HEK293T (cell line): ENCODE measurements at regions not wholly inside any gene's neighbourhood (a gene's known extent, or its start where the extent isn't known, plus 50 kb on each side); places are given as distances from the start of the nearest gene placed in this dataset.
"Not testable (repeated sequence)": the region's sequence is repeated elsewhere in the genome, so short reads cannot be mapped to it uniquely, and the experiment has no call there.

Experiments used
- CTCF ChIA-PET: fragments of 350-600 bp; formaldehyde crosslinking; extraction: SDS; loops from one replicate; lab custom pipeline; 2021; ENCODE audit warnings: antibody characterized with exemption, inconsistent platforms; lab: Yijun Ruan, JAX
- POLR2A ChIA-PET: fragments of 350-600 bp; formaldehyde crosslinking; extraction: SDS; loops from one replicate; lab custom pipeline; 2020; ENCODE audit warnings: antibody characterized with exemption, inconsistent platforms; lab: Yijun Ruan, JAX
- DNase-seq: peaks from one replicate; pipeline ENCODE4 v3.0.0; 2012; ENCODE audit warnings: mixed read lengths; ENCODE audit errors: extremely low spot score
- ARNT ChIP-seq: fragments of 450-650 bp; IDR thresholded peaks from 2 replicates; pipeline ENCODE4 v1.6.1; 2017; ENCODE audit warnings: mild to moderate bottlenecking
- BHLHE40 ChIP-seq: fragments of 450-650 bp; IDR thresholded peaks from 2 replicates; pipeline ENCODE4 v1.6.1; 2016; ENCODE audit warnings: mild to moderate bottlenecking, moderate library complexity, borderline replicate concordance
- CTBP1 ChIP-seq: fragments of 450-650 bp; IDR thresholded peaks from 2 replicates; pipeline ENCODE4 v1.6.1; 2016; ENCODE audit warnings: borderline replicate concordance
- ELF4 ChIP-seq: fragments of 450-650 bp; IDR thresholded peaks from 2 replicates; pipeline ENCODE4 v1.6.1; 2017; ENCODE audit warnings: antibody characterized with exemption
- FOXA1 ChIP-seq: fragments of 450-650 bp; IDR thresholded peaks from 2 replicates; pipeline ENCODE4 v1.6.1; 2016; ENCODE audit warnings: mild to moderate bottlenecking
- FOXK2 ChIP-seq: fragments of 450-650 bp; IDR thresholded peaks from 2 replicates; pipeline ENCODE4 v1.6.1; 2016; ENCODE audit warnings: mild to moderate bottlenecking
- FOXM1 ChIP-seq: fragments of 450-650 bp; IDR thresholded peaks from 2 replicates; pipeline ENCODE4 v1.6.1; 2017; ENCODE audit warnings: mild to moderate bottlenecking, borderline replicate concordance
- HDGF ChIP-seq: fragments of 450-650 bp; IDR thresholded peaks from 2 replicates; pipeline ENCODE4 v1.6.1; 2017; ENCODE audit warnings: antibody characterized with exemption, borderline replicate concordance
- L3MBTL2 ChIP-seq: fragments of 450-650 bp; conservative IDR thresholded peaks from 2 replicates; pipeline ENCODE4 v1.6.1; 2016; ENCODE audit warnings: mild to moderate bottlenecking
- LEF1 ChIP-seq: fragments of 450-650 bp; IDR thresholded peaks from 2 replicates; pipeline ENCODE4 v1.6.1; 2017; ENCODE audit warnings: mild to moderate bottlenecking, borderline replicate concordance
- NFRKB ChIP-seq: fragments of 450-650 bp; IDR thresholded peaks from 2 replicates; pipeline ENCODE4 v1.6.1; 2016; ENCODE audit warnings: mild to moderate bottlenecking, moderate library complexity
- SP1 ChIP-seq: fragments of 450-650 bp; IDR thresholded peaks from 2 replicates; pipeline ENCODE4 v1.6.1; 2017
- SUZ12 ChIP-seq: fragments of 450-650 bp; IDR thresholded peaks from 2 replicates; pipeline ENCODE4 v1.6.1; 2016; ENCODE audit warnings: mild to moderate bottlenecking
- TARDBP ChIP-seq: fragments of 450-650 bp; IDR thresholded peaks from 2 replicates; pipeline ENCODE4 v1.6.1; 2016
- ZNF384 ChIP-seq: fragments of 450-650 bp; IDR thresholded peaks from 2 replicates; pipeline ENCODE4 v1.6.1; 2016
- TF ChIP-seq, protein P1 (sequence below): fragments of 450-650 bp; IDR thresholded peaks from 2 replicates; pipeline ENCODE4 v1.6.1; 2016

DNA sequence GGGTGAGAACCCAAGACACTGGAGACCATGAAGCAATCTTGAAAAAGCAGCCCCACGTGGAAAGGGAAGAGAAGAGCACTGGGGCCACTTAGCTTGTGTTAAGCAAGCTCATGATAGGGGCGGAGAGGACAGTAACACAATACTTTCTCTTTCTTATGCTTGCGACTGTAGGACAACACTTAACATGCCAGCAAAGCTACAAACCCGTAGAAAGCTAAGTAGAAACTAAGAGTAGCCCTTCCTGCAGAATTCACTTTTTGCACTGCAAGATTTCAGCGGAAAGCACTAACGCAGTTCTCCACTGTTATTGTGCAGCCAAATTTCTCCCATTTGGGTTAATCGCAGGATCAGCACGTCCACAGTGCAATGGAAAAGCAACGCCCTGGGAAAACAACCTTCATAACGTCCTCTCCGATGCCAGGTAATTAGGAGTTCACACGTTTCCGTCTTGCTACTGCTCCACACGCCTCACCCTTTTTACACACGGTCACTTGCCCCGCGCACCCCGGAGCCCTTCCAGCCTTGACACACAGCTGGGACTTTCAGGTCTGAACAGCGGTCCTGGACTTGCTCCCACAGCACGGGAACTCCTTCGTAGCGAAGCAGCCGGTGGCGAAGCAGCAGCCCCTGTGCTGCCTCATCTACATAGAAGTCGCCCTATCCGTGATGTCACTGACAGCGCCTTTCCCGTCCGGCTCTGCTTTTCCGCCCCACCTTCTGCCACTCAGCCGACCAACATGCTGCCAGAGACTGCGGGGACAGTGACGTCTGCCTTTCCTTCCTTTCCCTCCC is 148.6 kb downstream of the PPIAL4G start:
- CTCF ChIA-PET = interaction anchor here (1.1 kb wide), 1 partner anchor 11 kb away, joined by 7 read pairs; no protein-coding TSS in a partner anchor
- peak; percentile 78 for DNase-seq
- POLR2A ChIA-PET = interaction anchor here (0.6 to 6.9 kb wide), 26 partner anchors 9 to 442 kb away, joined by 3 to 132 read pairs (median 4); no protein-coding TSS in a partner anchor
- TF ChIP-seq FOXM1 = peak; percentile 56; the same call in 1 of the 2 replicates
- TF ChIP-seq L3MBTL2 = peak; percentile 93
- TF ChIP-seq, protein P1, sequence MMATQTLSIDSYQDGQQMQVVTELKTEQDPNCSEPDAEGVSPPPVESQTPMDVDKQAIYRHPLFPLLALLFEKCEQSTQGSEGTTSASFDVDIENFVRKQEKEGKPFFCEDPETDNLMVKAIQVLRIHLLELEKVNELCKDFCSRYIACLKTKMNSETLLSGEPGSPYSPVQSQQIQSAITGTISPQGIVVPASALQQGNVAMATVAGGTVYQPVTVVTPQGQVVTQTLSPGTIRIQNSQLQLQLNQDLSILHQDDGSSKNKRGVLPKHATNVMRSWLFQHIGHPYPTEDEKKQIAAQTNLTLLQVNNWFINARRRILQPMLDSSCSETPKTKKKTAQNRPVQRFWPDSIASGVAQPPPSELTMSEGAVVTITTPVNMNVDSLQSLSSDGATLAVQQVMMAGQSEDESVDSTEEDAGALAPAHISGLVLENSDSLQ = peak; percentile 96
- TF ChIP-seq ZNF384 = no peak
- TF ChIP-seq HDGF = no peak
- peak; percentile 91 for TF ChIP-seq LEF1
- TF ChIP-seq NFRKB = peak; percentile 85
- peak; percentile 81 for TF ChIP-seq FOXK2
- no peak for TF ChIP-seq SUZ12
- TF ChIP-seq ELF4 = peak; percentile 99
- no peak for TF ChIP-seq SP1
- peak; percentile 62; the same call in 1 of the 2 replicates for TF ChIP-seq TARDBP
- peak; percentile 55; the same call in 1 of the 2 replicates for TF ChIP-seq BHLHE40
- TF ChIP-seq CTBP1 = peak; percentile 81
- no peak for TF ChIP-seq FOXA1
- TF ChIP-seq ARNT = peak; percentile 94

DNA sequence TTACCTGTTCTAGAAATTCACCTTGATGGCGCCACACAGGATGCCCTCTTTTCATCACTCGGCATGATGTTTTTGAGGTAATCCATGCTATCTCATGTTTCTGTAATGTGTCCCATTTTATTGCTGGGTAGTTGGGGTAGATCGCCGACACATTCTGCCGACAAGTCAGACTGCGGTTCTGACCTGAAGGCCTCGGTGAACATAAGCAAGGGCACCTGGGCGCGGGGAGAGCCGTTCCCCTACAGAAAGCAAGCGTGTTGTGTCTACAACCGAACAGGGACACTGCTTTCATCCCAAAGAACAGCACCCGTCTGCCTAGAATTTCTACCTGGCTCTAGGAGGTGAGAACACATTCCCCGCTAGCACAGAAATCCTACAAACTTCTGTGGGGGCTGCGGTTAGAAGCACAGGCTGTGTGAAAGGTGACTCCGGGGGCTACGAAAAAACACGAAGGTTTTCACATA is 149.2 kb downstream of the PPIAL4G start:
- POLR2A ChIA-PET = interaction anchor here (0.6 to 6.9 kb wide), 26 partner anchors 9 to 441 kb away, joined by 3 to 132 read pairs (median 4); no protein-coding TSS in a partner anchor
- no peak for TF ChIP-seq FOXK2
- TF ChIP-seq, protein P1 = no peak
- no peak for TF ChIP-seq ELF4
- no peak for TF ChIP-seq TARDBP
- TF ChIP-seq BHLHE40 = no peak
- TF ChIP-seq FOXM1 = no peak
- CTCF ChIA-PET = no interaction called here
- DNase-seq = no peak

GRCh38 chr1:148328884-148329283 is 154.2 kb downstream of the PPIAL4G start:
- POLR2A ChIA-PET = interaction anchor here (1.2 kb wide), 1 partner anchor 65 kb away, joined by 5 read pairs; no protein-coding TSS in a partner anchor
- TF ChIP-seq CTBP1 = no peak
- TF ChIP-seq SUZ12 = no peak
- TF ChIP-seq FOXA1 = no peak
- no peak for TF ChIP-seq L3MBTL2
- no peak for TF ChIP-seq ZNF384
- no peak for TF ChIP-seq FOXM1
- TF ChIP-seq ARNT = no peak
- TF ChIP-seq ELF4 = no peak
- TF ChIP-seq, protein P1 = no peak
- no peak for TF ChIP-seq NFRKB
- TF ChIP-seq HDGF = no peak
- TF ChIP-seq BHLHE40 = no peak
- TF ChIP-seq LEF1 = no peak
- no peak for TF ChIP-seq FOXK2
- TF ChIP-seq SP1 = no peak
- no peak for TF ChIP-seq TARDBP
- DNase-seq = no peak
- CTCF ChIA-PET = no interaction called here

- DNase-seq, CTCF ChIA-PET: not testable (repeated sequence)
- POLR2A ChIA-PET = interaction anchor here (1.2 kb wide), 1 partner anchor 9 kb away, joined by 4 read pairs; no protein-coding TSS in a partner anchor
Observed at GRCh38 chr1:148325031-148325430, 158.1 kb downstream of the PPIAL4G start.

DNA sequence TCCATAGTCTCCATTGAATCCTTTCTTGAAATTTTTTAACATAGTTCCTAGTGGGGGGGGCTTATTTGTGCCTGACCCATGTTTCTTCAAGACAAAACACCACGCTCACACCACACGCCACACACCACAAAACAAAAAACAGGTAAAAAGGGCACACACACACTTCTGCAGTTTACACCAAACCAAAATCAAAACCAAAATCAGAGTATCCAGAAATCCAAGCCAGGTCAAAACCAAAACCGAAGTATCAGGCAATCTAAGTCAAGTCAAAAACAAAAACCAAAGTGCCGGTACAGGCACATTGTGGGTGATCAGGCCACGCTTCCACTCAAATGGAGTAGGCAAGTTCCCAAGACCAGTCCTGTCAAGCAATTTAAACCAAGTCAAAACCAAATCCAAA is 158.6 kb downstream of the PPIAL4G start:
- CTCF ChIA-PET, POLR2A ChIA-PET, DNase-seq: not testable (repeated sequence)

GRCh38 chr1:148320079-148320478 is 163.0 kb downstream of the PPIAL4G start:
- CTCF ChIA-PET, DNase-seq, POLR2A ChIA-PET: not testable (repeated sequence)

DNA sequence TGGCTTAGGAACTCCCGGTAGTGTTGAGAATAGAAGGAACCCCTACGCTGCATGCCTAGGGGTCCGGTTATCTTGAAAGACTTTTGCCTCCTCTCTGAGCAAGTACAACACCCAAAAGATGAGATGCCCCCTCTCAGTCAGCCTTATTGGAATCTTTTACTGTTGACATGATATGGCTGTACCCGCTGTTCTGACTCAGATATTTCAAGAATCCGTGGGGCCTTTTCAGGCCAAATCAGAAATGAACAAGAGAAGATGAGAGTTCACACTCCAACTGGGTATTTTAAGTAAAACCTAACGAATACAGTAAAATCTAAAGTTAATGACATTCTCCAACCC is 164.2 kb downstream of the PPIAL4G start:
- ChIA-PET CTCF (no interaction called here), POLR2A (interaction anchor here (0.6 kb wide), 1 partner anchor 56 kb away, joined by 3 read pairs; no protein-coding TSS in a partner anchor)
- TF ChIP-seq HDGF = no peak
- TF ChIP-seq ARNT = no peak
- no peak for TF ChIP-seq NFRKB
- no peak for TF ChIP-seq FOXA1
- no peak for TF ChIP-seq CTBP1
- no peak for DNase-seq
